Lower leg skin (tissue), 4 donors: ENCODE measurements at regions not wholly inside any gene's neighbourhood (a gene's known extent, or its start where the extent isn't known, plus 50 kb on each side); places are given as distances from the start of the nearest gene placed in this dataset.

ENCODE experiments used
- DNase-seq, 2 donors: peaks; one replicate each; pipeline ENCODE4 v3.0.0-alpha.2; 2019; ENCODE audit warnings: low spot score in 2 of 2
- H3K4me3 ChIP-seq: fragments of 200-600 bp; sonication (generic); 2 replicates; pipeline ENCODE4 v1.5.1; 2017; ENCODE audit warnings: mild to moderate bottlenecking, low read depth; ENCODE audit not compliant: poor library complexity, severe bottlenecking
- POLR2A ChIP-seq, 2 donors: fragments of 450-650 bp; IDR thresholded peaks; one replicate each; pipeline ENCODE4 v1.6.1; 2016 to 2017; ENCODE audit warnings: antibody characterized with exemption in 2 of 2, mild to moderate bottlenecking in 1 of 2, moderate library complexity in 1 of 2
- WGBS, 2 donors: methylation state at CpG; one replicate each; pipeline ENCODE4 v1.1.5; 2018; 5-methylcytosine and 5-hydroxymethylcytosine counted together
- intact Hi-C: fragments of 100-400 bp; cut with DNase I; formaldehyde crosslinking; loops from one replicate; pipeline ENCODE4 v1.15.0; 2023; ENCODE audit warnings: low total_unique reads
- TF ChIP-seq, protein P1 (sequence below), 3 donors: fragments of 450-650 bp; IDR thresholded peaks; one replicate each; pipeline ENCODE4 v1.5.1; 2016; ENCODE audit warnings: antibody characterized with exemption in 3 of 3, mild to moderate bottlenecking in 3 of 3, moderate library complexity in 2 of 3

GRCh38 chr17:72358465-72358864 is 237.6 kb downstream of the SOX9 start:
- H3K4me3 ChIP-seq, result no peak overlapping the region
- no peak for DNase-seq
- intact Hi-C loops, result no loop called here
- TF ChIP-seq, protein P1, sequence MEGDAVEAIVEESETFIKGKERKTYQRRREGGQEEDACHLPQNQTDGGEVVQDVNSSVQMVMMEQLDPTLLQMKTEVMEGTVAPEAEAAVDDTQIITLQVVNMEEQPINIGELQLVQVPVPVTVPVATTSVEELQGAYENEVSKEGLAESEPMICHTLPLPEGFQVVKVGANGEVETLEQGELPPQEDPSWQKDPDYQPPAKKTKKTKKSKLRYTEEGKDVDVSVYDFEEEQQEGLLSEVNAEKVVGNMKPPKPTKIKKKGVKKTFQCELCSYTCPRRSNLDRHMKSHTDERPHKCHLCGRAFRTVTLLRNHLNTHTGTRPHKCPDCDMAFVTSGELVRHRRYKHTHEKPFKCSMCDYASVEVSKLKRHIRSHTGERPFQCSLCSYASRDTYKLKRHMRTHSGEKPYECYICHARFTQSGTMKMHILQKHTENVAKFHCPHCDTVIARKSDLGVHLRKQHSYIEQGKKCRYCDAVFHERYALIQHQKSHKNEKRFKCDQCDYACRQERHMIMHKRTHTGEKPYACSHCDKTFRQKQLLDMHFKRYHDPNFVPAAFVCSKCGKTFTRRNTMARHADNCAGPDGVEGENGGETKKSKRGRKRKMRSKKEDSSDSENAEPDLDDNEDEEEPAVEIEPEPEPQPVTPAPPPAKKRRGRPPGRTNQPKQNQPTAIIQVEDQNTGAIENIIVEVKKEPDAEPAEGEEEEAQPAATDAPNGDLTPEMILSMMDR (IDR thresholded peaks at IDR 0.05), result no peak

DNA sequence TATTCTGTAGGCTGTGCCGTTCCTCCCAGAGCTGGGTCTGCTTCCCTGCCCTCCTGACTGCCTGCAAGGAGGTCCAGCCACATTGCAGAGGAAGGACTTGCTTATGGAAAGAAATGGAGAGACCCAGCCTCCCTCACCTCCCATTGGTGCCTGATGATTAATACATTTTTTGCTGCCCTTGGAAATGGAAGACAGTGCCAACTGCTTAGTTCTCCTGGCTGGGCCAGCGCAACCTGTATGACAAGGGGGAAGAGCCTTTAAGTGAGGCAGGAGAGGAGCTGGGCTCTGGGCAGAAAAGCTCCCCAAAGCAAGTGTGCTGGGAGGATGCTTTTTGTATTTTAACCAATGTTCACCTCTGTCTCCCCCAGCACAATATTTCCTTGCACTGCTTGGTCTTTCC is 238.5 kb downstream of the SOX9 start:
- DNase-seq, result no peak
- no peak overlapping the region for H3K4me3 ChIP-seq
- TF ChIP-seq, protein P1 (IDR thresholded peaks at IDR 0.05), result no peak
- TF ChIP-seq POLR2A (IDR thresholded peaks at IDR 0.05), result no peak
- intact Hi-C loops, result no loop called here
- WGBS, 2 donors, result 61 to 80% methylated on average over 2 of the region's 2 CpGs

DNA sequence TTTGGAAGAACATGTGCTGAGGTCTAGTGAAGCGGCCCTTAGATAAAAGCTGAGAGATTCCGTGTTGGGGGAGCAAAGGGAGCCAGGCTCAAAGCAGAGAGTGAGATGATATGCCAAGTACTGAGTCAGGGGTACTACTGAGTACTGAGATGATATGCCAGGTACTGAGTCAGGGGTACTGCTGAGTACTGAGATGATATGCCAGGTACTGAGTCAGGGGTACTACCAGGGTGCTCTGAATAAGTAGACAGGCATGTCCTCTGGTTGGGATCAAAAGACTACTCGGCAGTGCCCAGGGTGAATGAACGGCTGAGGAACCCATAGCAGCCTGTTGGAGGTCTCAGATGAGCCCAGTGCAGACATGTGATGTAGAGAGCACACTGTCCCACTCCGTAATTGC is 239.0 kb downstream of the SOX9 start:
- intact Hi-C loops, result no loop called here
- no peak for TF ChIP-seq POLR2A (IDR thresholded peaks at IDR 0.05)
- WGBS, 2 donors, result 85 to 89% methylated on average over 5 of the region's 5 CpGs

DNA sequence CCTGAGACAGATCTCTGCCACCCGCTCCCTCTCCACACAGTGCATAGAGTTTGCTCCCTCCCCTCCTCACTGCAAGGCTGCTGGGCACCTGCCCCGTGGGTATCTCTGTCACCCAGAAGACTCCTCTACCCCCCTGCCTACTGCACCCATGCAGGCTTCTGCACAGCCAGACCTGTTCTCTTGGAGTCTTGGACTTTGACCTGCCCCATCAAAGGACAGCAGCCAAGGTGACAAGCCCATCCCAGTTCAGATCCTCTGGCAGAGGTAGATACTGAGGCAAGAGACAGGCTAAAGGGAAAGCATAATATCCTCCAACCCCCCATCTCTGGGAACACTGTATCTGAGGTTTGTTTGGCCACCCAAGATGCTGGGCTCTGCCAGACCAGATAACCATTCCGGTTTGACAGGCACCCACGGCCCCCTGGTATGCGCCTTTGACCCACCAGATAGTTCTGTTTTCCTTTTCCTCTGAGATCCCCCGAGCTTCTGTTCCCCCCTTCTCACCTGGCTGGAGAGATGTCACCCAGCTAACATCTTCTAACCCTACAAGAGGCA is 239.6 kb downstream of the SOX9 start:
- WGBS, 2 donors, result 65 to 81% methylated on average over 6 of the region's 6 CpGs
- no peak overlapping the region for H3K4me3 ChIP-seq
- intact Hi-C loops, result no loop called here
- no peak for TF ChIP-seq POLR2A (IDR thresholded peaks at IDR 0.05)
- TF ChIP-seq, protein P1 (IDR thresholded peaks at IDR 0.05), result no peak
- no peak for DNase-seq

More for the DNA sequence above, 239.0 kb downstream of the SOX9 start:
- no peak for DNase-seq
- no peak overlapping the region for H3K4me3 ChIP-seq

- 54 to 75% methylated on average over 6 of the region's 6 CpGs for WGBS, 2 donors
- no peak for TF ChIP-seq POLR2A (IDR thresholded peaks at IDR 0.05)
- TF ChIP-seq, protein P1 (IDR thresholded peaks at IDR 0.05), result no peak
- no peak for DNase-seq
- intact Hi-C loops, result no loop called here
- H3K4me3 ChIP-seq, result no peak overlapping the region
Observed at GRCh38 chr17:72361892-72362291, 241.1 kb downstream of the SOX9 start.

GRCh38 chr17:72362376-72363088 is 241.7 kb downstream of the SOX9 start:
- intact Hi-C loops, result no loop called here
- WGBS, 2 donors, result 42 to 58% methylated on average over 9 of the region's 9 CpGs
- TF ChIP-seq, protein P1 (IDR thresholded peaks at IDR 0.05), result no peak
- no peak for TF ChIP-seq POLR2A (IDR thresholded peaks at IDR 0.05)
- DNase-seq, result no peak
- no peak overlapping the region for H3K4me3 ChIP-seq
